GM19324 (cell line): ENCODE measurements at regions not wholly inside any gene's neighbourhood (a gene's known extent, or its start where the extent isn't known, plus 50 kb on each side); places are given as distances from the start of the nearest gene placed in this dataset.
"Not testable (repeated sequence)": the region's sequence is repeated elsewhere in the genome, so short reads cannot be mapped to it uniquely, and the experiment has no call there.

Source experiments
- ATAC-seq: cut with Tn5 transposase; IDR thresholded peaks from one replicate; pipeline ENCODE4 v1.9.1; 2021; ENCODE audit warnings: mild to moderate bottlenecking, moderate library complexity; ENCODE audit not compliant: unreplicated experiment, low FRiP score

DNA sequence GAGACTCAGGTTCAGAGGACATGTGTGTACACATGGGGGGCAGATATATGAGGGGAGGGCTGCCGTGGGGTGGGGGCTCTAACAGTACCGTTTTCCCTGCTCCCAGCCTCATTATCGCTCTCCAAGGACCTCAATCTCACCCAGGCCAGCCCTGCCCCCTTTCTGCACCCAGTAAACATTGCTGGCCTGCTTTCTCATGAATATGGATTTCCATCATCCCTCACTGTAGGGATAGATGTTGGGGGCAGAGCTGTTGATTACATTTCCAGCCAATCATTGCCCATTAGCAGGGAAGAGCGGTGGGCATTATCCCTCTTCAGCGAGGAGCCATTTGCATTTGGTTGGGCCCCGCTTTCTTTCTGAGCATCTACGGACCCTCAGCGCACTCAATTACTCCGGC lies 273.8 kb downstream of the RPS6KC1 start:
- ATAC-seq = no peak

DNA sequence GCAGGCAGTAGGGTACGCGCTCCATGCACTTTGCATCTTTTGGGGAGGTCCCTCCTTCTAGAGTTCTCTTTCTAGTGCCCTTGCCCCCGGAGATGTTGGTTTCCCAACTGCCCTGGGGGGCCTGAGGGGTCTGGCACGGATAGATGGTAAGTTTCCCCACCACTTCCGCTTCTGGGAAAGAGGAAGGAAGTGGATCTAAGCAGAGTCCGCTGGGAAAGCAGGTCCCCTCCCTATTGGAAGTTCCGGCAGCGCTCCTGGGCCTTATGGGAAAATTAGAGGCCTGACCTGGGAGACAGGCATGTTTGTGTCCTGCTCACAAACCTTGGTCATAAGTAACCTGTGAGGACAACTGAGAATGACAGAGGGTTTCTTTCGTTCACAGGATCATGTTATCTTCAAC lies 274.4 kb downstream of the RPS6KC1 start:
- ATAC-seq = no peak

DNA sequence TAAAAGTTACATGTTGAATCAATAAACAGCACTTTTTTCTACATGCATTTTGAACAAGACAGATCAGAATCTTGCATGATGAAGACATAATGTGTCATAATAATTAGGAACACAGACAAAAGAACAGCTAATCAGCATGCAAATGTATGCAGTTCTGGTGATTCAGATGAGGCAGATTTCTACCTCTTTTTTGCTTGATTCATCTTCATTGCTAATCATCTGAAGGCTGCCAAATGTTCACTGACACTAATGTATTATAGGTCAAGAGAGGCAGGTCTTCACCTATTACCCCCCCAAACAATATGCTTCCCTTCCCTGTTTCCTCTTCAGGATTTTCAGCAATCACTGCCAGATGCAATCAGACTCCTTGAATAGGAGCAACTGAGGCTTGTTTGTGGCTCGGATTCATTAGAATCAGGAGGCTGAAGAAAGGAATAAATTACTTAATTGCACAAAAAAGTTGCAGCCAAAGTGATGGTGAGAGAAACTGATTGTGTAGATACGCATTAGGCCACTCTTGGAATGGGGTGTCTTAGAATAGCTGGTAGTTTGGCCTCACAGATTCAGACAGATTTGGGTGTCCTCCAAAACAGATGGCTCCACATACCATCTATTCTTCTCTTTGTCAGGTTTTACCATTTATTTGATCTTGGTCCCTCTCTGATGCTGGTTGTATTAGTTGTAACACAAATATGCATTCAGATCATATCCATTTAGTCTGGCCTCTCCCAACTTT lies 275.4 kb downstream of the RPS6KC1 start:
- no peak for ATAC-seq

DNA sequence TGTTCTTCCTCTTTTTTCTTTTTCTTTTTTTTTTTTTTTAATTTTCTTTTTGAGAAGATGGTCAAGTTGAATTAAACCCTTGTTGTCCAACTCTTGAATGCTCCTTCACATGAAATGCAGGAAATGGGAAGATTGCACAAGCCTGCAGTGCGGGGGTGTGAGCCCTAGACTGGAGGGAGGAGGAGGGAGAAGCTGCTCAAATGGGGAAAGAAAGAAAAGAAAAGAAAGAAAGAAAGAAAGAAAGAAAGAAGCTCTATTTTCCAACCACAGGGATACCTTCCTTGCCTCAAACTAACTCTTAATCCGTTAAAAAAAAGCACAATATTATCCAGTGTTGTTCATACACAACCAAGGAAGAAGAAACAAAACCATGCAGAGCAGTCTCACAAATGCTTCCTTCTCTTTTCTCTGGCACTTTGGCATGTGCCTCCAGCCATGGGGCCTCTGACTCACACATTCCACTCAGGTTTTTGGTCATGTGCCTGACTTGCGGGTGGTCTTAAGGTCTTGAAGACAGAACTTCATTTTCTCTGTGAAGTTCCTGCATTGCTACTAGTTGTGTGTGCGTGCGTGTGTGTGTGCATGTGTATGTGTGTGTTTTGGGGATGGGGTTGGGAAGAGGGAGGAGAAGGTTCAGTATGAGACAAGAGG lies 276.1 kb downstream of the RPS6KC1 start:
- no peak for ATAC-seq

DNA sequence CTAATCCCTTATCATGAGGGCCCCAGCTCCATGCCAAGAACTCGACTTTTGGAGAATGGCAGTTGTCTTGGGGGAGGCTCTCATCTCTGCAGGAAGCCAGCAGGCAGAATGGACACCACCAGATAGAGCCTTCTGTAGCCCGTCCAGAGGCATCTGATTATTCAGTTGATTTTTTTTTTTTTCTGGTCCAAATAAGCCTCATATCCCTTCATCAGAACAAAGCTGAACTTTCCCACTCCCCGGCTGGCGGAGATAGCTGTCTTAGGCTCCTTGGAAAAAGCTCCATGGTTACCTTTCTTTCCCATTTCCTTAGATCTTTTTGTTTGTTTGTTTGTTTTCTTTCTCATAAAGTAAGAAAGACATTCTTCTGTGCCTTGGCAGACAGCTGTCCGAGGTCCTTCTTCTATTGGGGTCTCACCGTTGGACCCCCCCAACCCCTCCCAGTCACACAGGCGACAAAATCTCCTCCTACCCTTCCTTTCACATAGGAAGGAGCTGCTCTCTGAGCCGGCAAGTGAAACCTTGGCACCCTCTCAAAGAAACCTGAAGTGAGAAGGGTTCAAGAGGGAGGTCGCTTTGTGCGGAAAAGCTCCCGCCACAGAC lies 278.5 kb downstream of the RPS6KC1 start:
- ATAC-seq = no peak

DNA sequence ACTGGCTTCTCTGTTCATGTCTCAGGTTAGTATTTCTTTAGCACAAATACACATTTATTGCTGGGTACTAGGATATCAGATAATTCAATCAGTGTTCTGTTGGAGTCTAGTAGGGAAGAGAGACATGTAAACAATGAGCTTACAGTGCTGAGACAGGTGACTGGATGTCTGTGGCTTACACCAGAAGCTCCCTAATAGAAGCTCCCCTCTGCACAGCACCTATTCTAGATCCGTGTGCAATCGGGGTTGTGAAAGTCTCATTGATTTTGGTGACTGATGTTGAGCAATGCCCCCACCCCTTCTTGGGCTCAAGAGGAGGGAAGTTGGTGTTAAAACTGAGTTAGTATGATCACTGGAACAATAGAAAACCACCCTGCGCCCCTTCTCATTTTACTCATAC lies 279.2 kb downstream of the RPS6KC1 start:
- no peak for ATAC-seq

DNA sequence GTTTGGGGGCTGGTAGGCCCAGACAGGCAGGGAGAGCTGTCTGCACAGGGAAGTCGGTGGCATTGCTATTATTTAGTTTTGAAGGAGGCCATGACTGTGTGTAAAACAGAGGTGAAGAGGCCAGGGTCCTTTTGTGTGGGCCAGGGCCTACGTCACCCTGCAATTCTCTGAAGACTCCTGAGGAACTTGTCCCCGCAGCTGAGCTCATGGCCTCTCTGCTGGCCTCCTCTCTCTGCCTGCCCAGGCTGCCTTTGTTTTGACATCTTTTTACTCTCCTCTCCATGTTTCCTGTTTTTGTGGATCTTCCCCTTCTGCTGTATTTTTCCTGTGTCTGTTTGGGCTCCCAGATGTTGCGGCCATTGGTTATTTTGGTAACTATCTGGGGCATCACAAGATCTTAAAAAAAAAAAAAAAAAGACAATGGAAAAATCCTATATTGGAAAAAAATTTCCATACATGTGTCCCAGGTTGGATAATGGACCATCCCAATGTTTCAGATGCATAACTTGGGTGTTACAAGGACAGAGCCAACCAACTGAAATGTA lies 280.7 kb downstream of the RPS6KC1 start:
- ATAC-seq = no peak

DNA sequence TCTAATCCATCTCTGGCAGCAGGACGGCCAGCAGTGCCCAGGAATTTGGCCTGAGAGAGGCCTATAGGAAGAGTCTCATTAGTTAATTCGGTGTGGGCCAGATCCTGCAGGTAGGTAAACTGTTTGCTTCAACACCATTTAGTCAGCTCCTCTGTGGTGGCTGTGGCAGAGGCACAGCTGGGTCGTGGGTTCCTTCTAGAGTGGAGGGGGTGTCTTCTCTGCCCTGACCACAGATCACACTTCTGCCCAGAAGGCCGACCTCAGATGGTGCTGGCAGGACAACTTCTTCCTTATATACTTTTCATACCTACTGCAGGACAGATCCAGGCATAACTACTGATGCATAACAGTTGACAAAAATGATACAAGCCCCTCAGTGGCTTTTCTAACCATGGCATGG lies 281.4 kb downstream of the RPS6KC1 start:
- no peak for ATAC-seq

DNA sequence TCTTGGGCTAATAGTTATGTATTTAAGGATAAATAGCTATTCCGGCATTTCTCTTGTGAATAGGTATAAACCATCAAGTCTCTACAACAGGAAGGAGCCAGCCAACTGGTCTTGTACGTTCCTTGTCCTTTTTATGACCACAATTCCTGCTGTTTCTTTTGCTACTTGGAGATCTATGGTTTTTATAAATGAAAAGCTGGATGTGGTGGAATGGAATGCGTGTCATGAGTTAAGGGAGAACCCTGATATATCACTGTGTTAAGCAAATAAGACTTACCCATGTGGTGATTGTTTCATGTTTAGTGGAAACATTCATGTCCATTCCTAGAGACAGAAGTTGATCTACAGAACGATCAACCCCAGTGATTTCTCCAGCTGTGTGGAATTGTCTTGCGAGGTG lies 282.1 kb downstream of the RPS6KC1 start:
- no peak for ATAC-seq

DNA sequence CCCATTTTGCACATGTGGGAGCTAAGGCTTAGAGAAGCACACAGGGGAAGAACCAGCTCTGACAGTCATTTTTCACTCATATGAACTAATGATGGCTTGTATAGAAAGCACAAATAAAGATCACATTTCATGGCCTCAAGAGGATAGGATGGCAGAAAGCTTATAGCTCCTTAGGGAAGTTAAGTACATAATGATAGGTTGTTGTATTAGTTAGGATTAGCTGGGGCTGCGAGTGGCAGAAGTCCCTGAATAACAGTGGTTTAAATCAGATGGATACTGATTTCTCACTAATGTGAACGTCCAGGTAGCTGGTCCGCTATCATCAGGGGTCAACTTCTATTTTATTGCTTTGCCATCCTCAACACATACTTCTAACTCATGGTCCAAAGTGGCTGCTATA lies 284.0 kb downstream of the RPS6KC1 start:
- ATAC-seq = no peak

DNA sequence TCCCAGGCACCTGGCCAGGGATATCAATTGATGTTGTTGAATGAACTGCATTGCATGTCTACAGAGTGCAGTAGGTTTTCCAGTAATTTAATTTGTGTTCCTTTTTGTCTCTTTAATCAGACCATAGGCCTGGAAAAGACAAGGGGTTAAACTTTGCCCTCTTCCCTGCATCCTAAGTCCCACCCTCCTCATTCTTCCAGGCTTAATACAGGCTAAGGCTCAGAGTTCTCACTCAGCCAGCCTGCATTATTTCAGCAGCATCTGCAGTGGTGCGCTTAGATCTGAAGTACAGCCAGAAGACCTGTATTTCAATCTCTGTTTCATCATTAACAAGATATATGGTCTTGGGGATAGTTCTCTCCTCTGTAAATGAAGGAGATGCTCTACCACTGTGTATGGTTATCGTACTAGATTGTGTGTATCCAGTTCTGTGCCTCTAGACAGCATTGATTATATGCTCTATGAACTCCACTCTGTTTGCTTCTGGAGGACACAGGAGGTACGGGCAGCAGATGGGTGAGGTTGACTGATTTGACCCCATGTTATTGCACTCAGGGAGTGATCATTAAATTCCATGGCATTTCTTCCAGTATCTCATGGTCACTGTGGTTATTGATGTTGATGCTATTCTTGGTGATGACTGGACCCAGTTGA lies 286.1 kb downstream of the RPS6KC1 start:
- ATAC-seq = no peak

DNA sequence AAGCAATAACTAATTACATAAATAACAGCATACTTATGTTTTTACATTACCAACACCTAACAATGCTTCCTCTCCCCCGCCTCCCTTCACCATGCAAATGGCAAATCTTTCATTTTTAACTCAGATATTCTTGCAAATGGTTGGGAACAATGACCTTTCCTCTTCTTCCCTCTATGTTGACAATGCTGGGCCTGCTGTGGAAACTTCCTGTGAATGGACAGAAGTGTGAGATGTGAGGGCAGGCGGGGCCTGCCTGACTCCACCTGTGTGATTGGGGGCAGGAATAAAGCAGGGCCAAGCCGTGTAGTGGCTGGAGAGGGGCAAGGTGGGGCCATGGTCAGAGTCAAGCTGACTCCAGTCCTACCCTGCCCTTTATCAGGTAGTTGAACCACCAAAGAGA lies 289.6 kb downstream of the RPS6KC1 start:
- ATAC-seq = no peak

DNA sequence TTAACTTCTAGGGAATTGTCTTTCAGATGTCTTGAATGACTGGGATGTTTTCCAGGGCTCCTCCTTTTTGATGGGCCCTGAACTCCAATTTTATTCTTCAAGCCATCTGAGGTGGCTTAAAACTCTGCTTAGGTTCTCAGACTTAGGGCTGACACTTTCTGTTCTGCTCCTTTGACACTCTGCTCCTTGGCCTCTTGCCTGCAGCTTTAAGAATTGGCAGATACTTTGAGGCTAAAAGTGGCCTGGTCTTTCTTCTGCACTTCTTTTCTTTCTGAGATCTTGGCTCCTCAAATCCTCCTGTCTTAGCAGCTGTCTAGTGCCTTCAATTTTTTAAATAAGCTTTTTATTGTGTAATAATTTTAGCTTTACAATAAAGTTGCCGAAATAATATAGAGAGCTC lies 294.6 kb downstream of the RPS6KC1 start:
- ATAC-seq = no peak

DNA sequence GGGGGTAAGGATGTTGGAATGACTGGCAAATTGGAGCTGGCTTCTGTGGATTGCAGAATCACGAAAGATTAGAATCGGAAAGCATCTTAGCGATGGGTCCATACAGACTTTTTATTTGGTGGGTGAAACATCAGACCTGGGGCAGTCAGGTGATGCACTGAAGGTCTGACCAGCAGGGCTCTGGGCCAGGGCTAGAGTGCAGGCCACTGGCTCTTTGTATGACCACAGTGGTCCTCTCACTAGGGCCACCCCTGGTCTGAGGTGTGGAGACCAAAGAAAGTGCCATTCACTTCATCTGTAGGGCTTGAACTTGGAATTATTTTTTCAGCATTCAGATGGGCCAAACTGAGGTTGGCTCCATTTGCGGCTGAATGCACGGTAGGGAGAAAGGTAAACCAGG lies 306.4 kb downstream of the RPS6KC1 start:
- no peak for ATAC-seq

DNA sequence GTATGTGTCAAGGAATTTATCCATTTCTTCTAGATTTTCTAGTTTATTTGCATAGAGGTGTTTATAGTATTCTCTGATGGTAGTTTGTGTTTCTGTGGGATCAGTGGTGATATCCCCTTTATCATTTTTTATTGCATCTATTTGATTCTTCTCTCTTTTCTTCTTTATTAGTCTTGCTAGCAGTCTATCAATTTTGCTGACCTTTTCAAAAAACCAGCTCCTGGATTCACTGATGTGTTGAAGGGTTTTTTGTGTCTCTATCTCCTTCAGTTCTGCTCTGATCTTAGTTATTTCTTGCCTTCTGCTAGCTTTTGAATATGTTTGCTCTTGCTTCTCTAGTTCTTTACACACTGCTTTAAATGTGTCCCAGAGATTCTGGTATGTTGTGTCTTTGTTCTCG lies 307.3 kb downstream of the RPS6KC1 start:
- not testable (repeated sequence) for ATAC-seq

DNA sequence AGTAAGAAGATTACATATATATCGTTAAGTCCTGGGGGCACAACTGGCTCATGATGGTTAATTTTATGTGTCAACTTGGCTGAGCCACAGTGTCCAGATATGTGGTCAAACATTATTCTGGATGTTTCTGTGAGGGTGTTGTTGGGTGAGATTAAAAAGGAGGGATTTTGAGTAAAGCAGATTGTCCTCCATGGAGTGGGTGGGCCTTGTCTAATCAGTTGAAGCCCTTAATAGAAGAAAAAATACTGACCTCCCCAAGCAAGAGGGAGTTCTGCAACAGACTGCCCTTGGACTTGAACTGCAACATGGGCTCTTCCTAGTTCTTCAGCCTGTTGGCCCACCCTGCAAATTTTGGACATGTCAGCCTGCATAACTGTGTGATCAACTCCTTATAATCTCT lies 311.6 kb downstream of the RPS6KC1 start:
- no peak for ATAC-seq

DNA sequence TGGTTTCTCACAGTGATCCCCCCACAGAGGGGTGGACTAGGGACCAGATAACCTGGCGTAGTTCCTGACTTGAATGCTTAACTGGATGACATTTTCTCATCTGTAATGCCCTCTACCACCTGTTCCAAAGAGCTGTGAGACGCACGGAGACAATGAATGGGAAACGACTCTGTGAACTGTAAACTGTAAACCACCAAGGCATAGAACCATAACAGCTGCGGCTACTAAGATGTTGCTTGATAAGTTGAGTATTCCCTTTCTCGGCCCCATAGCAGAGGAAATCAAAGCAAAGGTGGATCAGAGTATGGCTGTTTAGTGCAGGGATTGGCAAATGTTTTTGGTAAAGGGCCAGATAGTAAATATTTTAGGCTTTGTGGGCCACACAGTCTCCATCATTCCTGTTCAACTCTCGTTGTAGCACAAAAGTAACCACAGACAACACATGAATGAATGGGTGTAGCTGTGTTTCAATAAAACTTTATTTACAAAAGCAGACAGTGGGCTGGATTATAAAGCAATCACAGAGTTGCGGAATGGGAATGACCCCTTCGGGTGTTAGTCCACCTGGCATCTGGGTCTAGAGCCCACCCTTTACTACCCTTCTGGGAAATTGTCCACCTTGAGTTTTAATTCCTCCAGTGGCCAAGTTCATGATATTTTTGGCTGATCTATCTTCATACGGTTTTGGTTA lies 315.2 kb downstream of the RPS6KC1 start:
- no peak for ATAC-seq

DNA sequence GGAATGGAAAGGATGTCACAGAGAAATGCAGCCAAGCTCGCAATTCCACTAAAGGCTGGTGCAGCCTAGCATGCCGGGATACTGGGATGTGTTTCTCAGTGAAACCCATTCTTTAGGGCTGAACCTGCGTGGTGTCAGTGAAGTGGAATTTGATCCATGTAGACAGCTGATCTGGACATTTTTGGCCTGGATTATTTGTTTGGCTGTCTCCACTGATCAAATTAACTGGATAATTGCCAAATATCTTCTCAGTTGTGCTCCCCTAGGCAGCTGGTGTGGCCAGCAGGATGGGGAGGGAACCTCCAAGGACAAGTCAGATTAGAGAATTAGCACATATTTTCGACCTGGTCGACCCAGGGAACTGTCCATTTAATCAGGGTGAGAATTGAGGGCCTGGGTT lies 318.4 kb downstream of the RPS6KC1 start:
- ATAC-seq = no peak

DNA sequence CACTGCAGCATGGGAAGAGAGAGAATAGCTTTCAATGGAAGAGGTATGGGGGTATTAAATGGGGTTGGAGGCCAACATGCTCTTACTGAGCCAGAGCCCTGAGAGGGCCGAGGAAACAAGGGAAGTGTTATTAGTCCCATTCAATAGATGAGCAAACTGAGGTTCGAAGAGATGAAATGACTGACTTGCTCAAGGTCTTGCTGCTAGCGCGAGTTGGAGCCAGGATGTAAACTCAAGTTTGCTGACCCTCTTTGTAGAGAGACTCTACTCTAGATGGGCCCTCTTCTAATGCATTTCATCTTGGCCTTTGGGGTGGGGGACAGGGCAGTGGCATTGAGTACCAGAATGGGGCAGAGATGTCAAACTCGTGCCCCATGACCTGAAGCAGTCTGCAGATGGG lies 319.5 kb downstream of the RPS6KC1 start:
- ATAC-seq = no peak

DNA sequence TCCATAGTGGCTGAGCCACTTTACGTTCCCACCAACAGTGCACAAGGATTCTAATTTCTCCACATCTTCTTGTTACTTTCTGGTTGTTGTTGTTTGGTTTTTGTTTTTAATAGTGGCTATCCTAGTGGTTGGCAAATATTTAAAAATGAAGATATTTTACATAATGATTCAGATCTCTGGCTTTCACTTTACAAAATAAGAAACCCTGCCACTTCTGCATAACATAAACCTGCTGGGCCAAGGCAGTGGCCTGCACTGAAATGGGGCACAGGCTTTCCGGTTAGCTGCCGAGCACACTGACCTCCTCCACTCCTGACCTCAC lies 320.4 kb downstream of the RPS6KC1 start:
- no peak for ATAC-seq
